B cell (primary cell): ENCODE measurements at regions not wholly inside any gene's neighbourhood (a gene's known extent, or its start where the extent isn't known, plus 50 kb on each side); places are given as distances from the start of the nearest gene placed in this dataset.

Source experiments
- ATAC-seq: fragments of 200-7000 bp; cut with Tn5 transposase; one replicate; pipeline ENCODE4 v1.10.0; 2021; ENCODE audit warnings: low read depth, mild to moderate bottlenecking, moderate number of reproducible peaks, moderate library complexity
- CTCF ChIA-PET: fragments of 350-600 bp; sonication (Branson Sonifier 250); formaldehyde crosslinking; loops from one replicate; lab custom pipeline; 2021; ENCODE audit warnings: antibody characterized with exemption, inconsistent platforms; lab: Charles Lee
- POLR2A ChIA-PET: fragments of 350-600 bp; sonication (Branson Sonifier 250); formaldehyde crosslinking; loops from one replicate; lab custom pipeline; 2021; ENCODE audit warnings: antibody characterized with exemption; lab: Charles Lee
- DNase-seq: peaks from one replicate; pipeline ENCODE4 v3.0.0; 2013
- H2AFZ ChIP-seq: 2 replicates; pipeline ENCODE4 v1.6.1; 2012; ENCODE audit warnings: mild to moderate bottlenecking, low read depth, low read length; ENCODE audit not compliant: insufficient read depth, poor library complexity, severe bottlenecking
- H3K27ac ChIP-seq, 2 donors: 1 replicate in 1 of 2; 2 replicates in 1 of 2; pipeline ENCODE4 v1.5.1; 2012 to 2013; ENCODE audit warnings: low read length in 2 of 2, mild to moderate bottlenecking in 2 of 2, moderate library complexity in 1 of 2
- H3K27me3 ChIP-seq, 4 experiments: fragments of 200-600 bp in 1 of 4; sonication (generic) in 1 of 4; replicated peaks in 1 of 4; 1 replicate in 2 of 4; 2 replicates in 2 of 4; pipeline versions ENCODE4 v1.6.1 to v1.7.0; 2013 to 2016; ENCODE audit warnings: low read length in 3 of 4, mild to moderate bottlenecking in 2 of 4, mixed read lengths in 1 of 4, moderate library complexity in 1 of 4; ENCODE audit not compliant: insufficient read depth in 4 of 4, control insufficient read depth in 3 of 4; ENCODE audit errors: control extremely low read depth in 1 of 4
- H3K36me3 ChIP-seq, 2 experiments: replicated peaks in 1 of 2; 1 replicate in 1 of 2; 2 replicates in 1 of 2; pipeline versions ENCODE4 v1.6.1 to v1.7.1; 2013; ENCODE audit warnings: low read length in 1 of 2; ENCODE audit not compliant: insufficient read depth in 2 of 2, control insufficient read depth in 1 of 2; ENCODE audit errors: control extremely low read depth in 1 of 2, extremely low read depth in 1 of 2
- H3K4me1 ChIP-seq, 2 donors: fragments of 200-600 bp in 1 of 2; sonication (generic) in 1 of 2; 1 replicate in 1 of 2; 2 replicates in 1 of 2; pipeline versions ENCODE4 v1.5.1 to v1.6.1; 2013 to 2017; ENCODE audit warnings: low read length in 2 of 2; ENCODE audit not compliant: control insufficient read depth in 2 of 2, insufficient read depth in 2 of 2
- H3K4me2 ChIP-seq: replicated peaks from 2 replicates; pipeline ENCODE3; 2012; ENCODE audit warnings: mild to moderate bottlenecking, low read depth, low read length; ENCODE audit not compliant: poor library complexity, severe bottlenecking
- H3K4me3 ChIP-seq, 5 experiments: fragments of 200-600 bp in 1 of 5; sonication (generic) in 1 of 5; 1 replicate in 3 of 5; 2 replicates in 2 of 5; pipeline versions ENCODE4 v1.5.1 to v1.7.0; 2011 to 2016; ENCODE audit warnings: low read length in 4 of 5, mild to moderate bottlenecking in 4 of 5, low read depth in 2 of 5, control low read depth in 1 of 5, moderate library complexity in 1 of 5; ENCODE audit not compliant: insufficient read depth in 1 of 5; ENCODE audit errors: control extremely low read depth in 1 of 5, extremely low read depth in 1 of 5
- H3K79me2 ChIP-seq: fragments of 200-600 bp; sonication (generic); one replicate; pipeline ENCODE4 v1.6.0; 2016; ENCODE audit warnings: low read length; ENCODE audit not compliant: control insufficient read depth, insufficient read depth
- H3K9ac ChIP-seq: fragments of 200-600 bp; sonication (generic); 2 replicates; pipeline ENCODE4 v1.6.1; 2017; ENCODE audit warnings: mild to moderate bottlenecking, low read length, moderate library complexity
- H3K9me3 ChIP-seq, 3 donors: one replicate each; pipeline versions ENCODE4 v1.6.1 to v1.7.1; 2013; ENCODE audit warnings: low read length in 2 of 3; ENCODE audit not compliant: control insufficient read depth in 2 of 3, insufficient read depth in 1 of 3; ENCODE audit errors: control extremely low read depth in 1 of 3
- H4K20me1 ChIP-seq: 2 replicates; pipeline ENCODE4 v1.6.0; 2012; ENCODE audit warnings: mild to moderate bottlenecking, low read length; ENCODE audit not compliant: insufficient read depth, control insufficient read depth, poor library complexity, severe bottlenecking
- H3K27ac Mint-ChIP-seq: one replicate; pipeline ENCODE4 v1.8.0; 2021; ENCODE audit warnings: mixed read lengths
- H3K27me3 Mint-ChIP-seq: one replicate; pipeline ENCODE4 v1.8.0; 2021; ENCODE audit warnings: mixed read lengths
- H3K4me1 Mint-ChIP-seq: one replicate; pipeline ENCODE4 v1.8.0; 2021; ENCODE audit warnings: mixed read lengths
- H3K4me3 Mint-ChIP-seq: one replicate; pipeline ENCODE4 v1.8.0; 2021; ENCODE audit warnings: mixed read lengths
- H3K9me3 Mint-ChIP-seq: one replicate; pipeline ENCODE4 v1.8.0; 2022; ENCODE audit warnings: mixed read lengths; ENCODE audit not compliant: insufficient read depth
- CTCF ChIP-seq: fragments of 200-600 bp; IDR thresholded peaks from one replicate; pipeline ENCODE4 v1.8.0; 2022; ENCODE audit warnings: antibody characterized with exemption, mild to moderate bottlenecking
- EZH2 ChIP-seq: IDR thresholded peaks from 2 replicates; pipeline ENCODE4 v1.6.1; 2012; ENCODE audit warnings: borderline replicate concordance, low read depth, mild to moderate bottlenecking, moderate library complexity, low read length; ENCODE audit not compliant: insufficient read depth, poor library complexity, severe bottlenecking
- WGBS: methylation state at CpG from one replicate; pipeline ENCODE4 v1.1.5; 2013; ENCODE audit warnings: missing lambda C conversion rate; ENCODE audit not compliant: insufficient coverage; 5-methylcytosine and 5-hydroxymethylcytosine counted together
- intact Hi-C: fragments of 100-400 bp; cut with micrococcal nuclease; formaldehyde crosslinking; loops from one replicate; pipeline ENCODE4 v1.10.0; 2022

- Histone ChIP-seq H3K4me2 (no peak overlapping the region), H3K4me3 (no peak overlapping the region), H3K4me1 (no peaks in the 10 kb centered on the region), H3K27ac (no peak overlapping the region), H3K27me3 (no peaks in the 10 kb centered on the region), H2AFZ (no peak overlapping the region), H3K9ac (no peak overlapping the region), H3K36me3 (no peaks in the 10 kb centered on the region), H3K9me3 (no peaks in the 10 kb centered on the region), H3K79me2 (no peaks in the 10 kb centered on the region), H4K20me1 (no peaks in the 10 kb centered on the region)
- no peak for ATAC-seq
- WGBS: 100% methylated on average over 3 of the region's 3 CpGs
- TF ChIP-seq CTCF (no peak), EZH2 (no peak)
- Mint-ChIP-seq H3K4me1 (no peaks in the 10 kb centered on the region), H3K9me3 (no peaks in the 10 kb centered on the region), H3K27me3 (no peaks in the 10 kb centered on the region), H3K27ac (no peak overlapping the region), H3K4me3 (no peak overlapping the region)
- ChIA-PET POLR2A (no interaction called here), CTCF (no interaction called here)
- no peak for DNase-seq
- intact Hi-C loops: no loop called here
Observed at GRCh38 chr2:48178611-48179010, 135.9 kb upstream of the FOXN2 start.

GRCh38 chr2:48180557-48180956 is 133.9 kb upstream of the FOXN2 start:
- TF ChIP-seq EZH2 (no peak), CTCF (no peak)
- H3K4me2 ChIP-seq: no peak overlapping the region
- no peaks in the 10 kb centered on the region for H3K36me3 ChIP-seq
- Mint-ChIP-seq H3K4me1 (no peaks in the 10 kb centered on the region), H3K27ac (no peak overlapping the region), H3K4me3 (no peak overlapping the region), H3K27me3 (no peaks in the 10 kb centered on the region), H3K9me3 (no peaks in the 10 kb centered on the region)
- WGBS: 90% methylated on average over 5 of the region's 5 CpGs
- H3K9me3 ChIP-seq: no peaks in the 10 kb centered on the region
- H3K4me1 ChIP-seq: no peaks in the 10 kb centered on the region
- CTCF ChIA-PET: no interaction called here
- no peaks in the 10 kb centered on the region for H3K79me2 ChIP-seq
- no peaks in the 10 kb centered on the region for H4K20me1 ChIP-seq
- intact Hi-C loops: no loop called here
- no peaks in the 10 kb centered on the region for H3K27me3 ChIP-seq
- DNase-seq: no peak
- POLR2A ChIA-PET: no interaction called here
- no peak overlapping the region for H3K9ac ChIP-seq
- no peak overlapping the region for H3K4me3 ChIP-seq
- no peak overlapping the region for H2AFZ ChIP-seq
- H3K27ac ChIP-seq: no peak overlapping the region
- no peak for ATAC-seq
